COLO668 (cell line): ENCODE measurements at regions not wholly inside any gene's neighbourhood (a gene's known extent, or its start where the extent isn't known, plus 50 kb on each side); places are given as distances from the start of the nearest gene placed in this dataset.

Experiments
- DNase-seq: peaks from one replicate; lab custom pipeline; 2025; ENCODE audit not compliant: unreplicated experiment; lab: John Stamatoyannopoulos, UW

DNA sequence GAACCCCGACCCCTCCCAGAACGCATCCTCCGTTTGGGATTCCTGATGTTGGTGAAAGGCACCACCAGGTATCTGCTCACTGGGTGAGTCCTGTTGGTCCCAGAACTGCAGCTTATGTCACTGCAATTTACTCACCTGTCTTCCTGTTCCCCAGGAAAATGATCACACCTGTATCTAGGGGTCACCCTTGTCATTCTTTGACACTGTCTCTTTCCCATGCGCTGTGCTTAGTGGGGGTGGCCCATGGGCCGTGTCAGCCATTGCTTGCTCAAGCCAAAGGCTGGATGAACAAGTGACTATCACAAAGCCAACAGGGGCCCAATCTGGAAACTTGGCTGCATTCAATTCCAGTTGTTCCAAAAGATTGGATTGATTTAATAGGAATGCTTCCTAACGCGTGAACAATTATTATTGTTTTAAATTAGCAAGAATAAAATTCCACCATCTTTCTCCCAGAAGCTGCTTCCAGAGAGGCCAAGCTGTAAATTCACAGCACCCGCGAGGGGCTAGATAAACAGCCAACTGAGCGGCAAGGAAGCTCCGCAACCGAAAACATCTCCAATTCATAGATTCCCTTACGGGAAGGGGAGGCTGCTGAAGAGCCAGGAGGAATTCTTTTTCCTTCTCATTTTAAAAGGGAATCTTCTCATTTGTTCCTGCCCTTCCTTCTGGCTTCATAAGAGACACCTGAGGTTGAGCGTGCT, 134.8 kb upstream of the ZMIZ1 start:
- no peak for DNase-seq

DNA sequence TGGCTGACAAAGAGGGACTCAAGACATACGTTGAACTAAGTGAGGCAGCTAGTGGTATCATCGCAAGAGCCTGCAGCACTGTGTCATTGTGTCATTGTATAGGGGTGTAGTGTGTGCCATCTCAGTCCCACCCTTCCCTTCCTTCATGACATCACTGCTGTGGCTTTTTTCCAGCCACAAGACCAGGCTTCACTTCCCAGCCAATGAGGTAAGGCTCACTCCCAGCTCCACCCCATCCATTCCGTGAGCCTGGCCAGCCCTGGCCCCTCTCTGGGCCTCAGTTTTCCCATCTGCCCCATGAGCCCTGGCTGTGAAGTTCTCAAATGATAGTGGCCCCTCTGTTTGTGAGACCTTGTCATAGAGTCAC, 134.3 kb upstream of the ZMIZ1 start:
- DNase-seq: no peak

DNA sequence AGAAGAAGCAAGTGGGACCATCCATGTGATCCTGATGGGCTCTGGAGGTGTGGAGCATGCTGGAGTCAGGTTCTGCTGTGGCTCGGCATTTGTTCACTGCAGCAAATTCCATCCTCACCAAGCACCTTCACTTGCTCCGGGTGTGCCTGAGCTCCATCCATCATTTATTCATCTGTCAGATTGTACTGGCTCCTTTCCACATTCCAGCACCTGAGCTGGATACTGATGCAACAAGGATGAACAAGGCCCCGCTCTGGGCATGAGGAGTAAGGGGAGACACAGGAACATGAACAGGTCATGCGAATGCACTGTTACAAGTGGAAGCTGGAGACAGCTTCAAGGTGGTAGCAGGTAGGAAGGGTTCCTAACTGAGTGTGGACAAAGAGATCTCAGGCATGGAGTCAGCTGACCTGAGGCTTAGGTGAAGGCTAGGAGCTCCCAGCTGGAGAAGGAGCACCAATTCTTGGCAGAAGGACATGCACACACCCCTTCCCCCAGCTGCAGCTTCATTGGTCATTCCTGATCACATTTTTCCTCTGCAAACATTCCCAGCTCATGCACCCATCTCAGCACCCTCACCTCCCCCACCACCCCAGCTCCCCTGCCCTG, 133.7 kb upstream of the ZMIZ1 start:
- DNase-seq: no peak

DNA sequence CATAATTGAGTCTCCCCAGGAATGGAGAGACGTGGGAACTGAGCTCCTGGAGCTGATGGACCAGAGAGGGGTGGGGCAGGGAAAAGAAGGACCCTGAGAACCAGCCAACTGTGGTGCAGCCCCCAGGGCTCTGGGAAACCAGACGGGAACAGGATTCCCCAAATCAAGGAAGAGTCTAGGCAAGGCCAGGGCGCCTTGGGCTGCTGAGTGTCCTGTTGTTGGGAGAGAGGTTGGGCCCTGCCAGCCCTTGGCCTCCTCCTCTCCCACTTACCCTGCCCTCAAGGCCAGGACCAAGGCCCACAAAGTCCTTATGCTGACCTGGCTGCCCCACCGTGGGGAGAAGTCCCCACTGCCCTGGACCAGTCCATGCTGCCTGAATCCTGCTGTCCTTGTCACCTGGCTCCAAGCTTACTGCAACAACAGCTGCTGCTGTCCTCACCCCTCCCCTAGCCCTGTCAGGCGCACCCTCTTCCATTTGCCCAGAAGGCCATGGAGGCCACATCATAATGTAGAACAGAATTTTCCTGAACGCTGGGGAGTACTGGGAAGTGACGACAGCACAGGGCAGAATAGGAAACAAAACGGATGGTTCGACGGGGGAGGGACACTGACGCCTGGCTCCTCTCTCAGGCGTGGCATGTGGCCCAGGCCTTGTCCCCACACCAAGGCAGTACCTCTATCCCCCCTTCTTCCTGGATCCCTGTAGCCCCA, 132.9 kb upstream of the ZMIZ1 start:
- DNase-seq: no peak

DNA sequence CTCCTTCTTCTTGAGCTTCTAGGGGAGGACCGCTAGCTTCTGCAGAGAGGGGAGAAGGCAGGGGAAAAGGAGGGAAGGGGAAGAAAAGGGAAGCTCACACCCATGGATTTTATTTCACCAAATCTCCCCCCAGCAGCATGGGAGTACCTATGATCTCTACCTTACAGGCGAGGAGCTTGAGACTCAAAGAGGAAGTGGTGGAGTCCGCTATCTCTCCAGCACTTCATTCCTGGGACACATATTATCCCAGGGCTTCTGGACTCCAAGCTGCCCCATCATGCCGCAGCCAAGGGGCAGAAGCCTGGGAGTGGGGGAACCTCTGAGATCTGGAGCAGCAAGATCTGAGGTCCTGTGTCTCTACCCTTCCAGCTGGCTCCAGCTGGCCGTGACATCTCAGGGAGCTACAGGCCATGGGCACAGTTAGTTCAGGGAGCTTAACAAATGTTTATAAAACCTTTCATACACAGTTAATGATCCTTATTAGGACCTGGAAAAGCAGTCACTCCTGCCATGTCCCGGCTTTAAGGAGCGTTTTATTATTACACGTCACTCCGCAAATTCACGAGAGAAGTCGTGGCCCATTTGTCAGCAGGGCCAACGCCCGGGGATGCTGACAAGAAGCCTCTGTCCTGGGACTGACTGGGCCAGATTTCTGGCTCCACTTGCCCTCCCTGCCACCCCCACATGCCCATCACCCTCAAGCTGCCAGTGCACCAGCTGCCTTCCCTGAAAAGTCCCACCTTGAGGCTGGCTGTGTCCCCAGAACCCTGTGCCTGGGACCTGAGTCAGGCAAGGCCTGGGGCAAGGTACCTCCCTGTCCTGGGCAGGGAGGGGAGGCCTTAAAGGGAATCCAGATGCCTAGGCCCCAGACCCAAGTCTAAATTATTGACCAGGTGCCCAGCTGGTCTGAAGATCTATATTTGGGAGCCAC, 132.1 kb upstream of the ZMIZ1 start:
- no peak for DNase-seq

DNA sequence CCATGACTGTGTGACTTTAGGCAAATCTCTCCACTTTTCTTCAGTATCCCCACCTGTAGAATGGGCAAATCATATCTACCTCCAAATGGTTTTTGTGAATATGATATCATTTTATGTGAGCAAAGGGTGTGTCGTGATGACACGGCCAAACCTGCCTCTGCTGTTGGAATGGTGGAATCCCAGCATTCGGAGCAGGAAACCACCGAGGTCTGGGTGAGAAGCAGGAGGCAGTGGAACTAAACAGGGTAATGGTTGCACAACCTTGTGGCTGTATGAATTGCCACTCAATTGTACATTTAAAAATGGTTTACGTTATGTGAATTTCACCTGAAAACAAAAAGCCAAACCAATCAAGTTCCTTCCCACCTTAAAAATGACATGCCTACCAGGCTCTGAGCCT, 131.4 kb upstream of the ZMIZ1 start:
- DNase-seq: no peak

DNA sequence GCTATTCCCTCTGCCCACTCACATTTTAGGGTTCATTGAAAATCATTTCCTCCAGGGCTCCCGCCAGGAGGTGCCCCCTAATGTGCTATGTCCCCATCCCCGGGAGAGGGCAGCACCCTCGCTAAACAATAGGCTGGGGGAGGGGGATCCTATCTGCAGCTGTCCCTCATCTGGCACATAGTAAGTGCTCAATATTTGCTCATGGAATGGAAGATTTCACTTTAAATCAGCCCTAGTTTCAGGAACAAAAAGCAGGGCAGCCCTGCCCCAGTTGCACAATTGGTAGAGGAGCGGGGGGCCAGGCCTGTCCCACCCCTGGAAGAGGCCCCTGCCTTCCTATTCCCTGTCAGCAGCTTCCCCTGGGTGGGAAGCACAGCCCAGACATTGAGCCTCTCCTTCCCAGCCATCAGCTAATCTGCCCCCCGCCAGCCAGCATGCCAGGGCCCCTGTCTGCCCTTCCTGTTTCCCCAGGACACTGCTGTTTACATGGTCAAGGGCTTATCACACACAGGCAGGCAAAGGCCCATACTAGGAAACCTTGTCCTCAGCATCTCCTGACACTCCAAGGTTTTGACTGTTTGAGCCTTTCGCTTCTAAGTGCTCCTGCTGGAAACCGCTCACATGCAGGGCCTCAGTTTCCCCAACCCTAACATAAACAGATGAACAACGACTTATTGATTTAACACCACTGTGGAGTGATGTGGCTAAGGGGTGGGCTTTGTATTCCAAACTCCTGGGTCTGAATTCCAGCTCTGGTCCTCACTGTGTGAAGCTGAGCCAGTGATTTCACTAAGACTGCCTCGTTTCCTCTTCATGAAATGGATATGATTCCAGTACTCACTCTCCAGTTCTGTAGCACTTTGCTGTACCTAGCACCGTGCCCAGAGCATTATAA, 130.7 kb upstream of the ZMIZ1 start:
- DNase-seq: no peak

DNA sequence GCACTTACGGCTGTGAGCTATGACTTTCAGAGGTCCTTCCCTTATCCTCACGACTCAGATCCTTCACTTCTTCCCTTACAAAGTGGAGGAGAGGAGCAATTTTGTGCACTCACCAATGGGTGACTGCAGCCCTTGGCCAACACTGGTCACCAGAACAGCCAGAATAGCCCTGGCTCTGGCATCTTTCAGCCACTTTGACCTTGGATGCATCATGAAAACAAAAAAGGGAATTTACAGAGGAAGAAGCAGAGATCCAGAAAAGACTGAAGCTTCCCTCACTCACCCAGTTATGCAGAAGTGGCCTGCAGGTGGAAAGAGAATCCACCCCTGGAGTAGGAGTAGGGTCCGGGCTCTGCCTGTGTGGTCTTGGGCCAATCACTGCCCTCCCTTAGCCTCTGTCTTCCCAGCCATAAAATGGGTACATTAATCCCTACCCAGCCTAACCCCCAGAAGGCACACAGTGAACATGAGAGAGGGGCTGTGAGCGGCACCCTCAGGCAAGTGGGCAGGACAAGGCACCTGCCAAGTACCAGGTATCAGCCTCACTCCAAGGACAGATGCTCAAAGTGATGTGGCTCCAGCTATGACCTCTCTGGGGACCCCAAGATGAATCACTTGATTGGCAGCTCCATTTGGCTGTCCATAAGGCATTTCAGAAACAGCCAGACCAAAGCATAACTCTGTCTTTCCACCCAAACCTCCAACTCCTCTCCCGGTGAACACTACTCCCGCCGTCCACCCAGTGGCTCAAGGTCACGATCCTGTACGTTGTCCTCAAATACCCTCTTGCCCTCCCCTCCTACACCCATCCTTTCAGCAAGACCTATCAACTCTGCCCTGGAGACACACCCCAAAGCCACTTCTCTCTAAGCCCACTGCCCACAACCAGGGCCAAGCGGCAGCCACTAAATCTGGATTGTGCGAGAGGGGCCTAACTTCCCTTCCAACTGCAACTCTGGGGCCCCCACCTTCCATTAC, 129.8 kb upstream of the ZMIZ1 start:
- no peak for DNase-seq

DNA sequence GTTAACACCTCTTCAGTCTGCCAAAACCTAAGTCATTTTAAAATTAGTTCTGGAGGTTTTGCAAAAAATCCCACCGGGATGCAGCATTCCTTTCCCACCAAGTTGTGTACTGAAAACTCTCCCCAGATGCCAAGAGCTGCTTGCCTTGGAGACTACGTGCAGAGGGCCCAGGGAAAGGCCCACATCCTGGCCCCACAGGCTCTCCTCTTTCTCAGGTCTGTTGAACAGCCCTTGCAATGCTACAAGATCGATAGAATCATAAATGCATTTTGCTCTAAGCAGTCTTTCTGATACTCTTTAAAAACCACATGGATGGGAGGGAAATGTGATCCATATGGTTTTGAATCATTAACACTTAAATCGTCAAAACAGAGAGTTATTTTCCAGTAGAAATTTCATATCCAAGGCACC, 126.7 kb upstream of the ZMIZ1 start:
- DNase-seq: no peak

DNA sequence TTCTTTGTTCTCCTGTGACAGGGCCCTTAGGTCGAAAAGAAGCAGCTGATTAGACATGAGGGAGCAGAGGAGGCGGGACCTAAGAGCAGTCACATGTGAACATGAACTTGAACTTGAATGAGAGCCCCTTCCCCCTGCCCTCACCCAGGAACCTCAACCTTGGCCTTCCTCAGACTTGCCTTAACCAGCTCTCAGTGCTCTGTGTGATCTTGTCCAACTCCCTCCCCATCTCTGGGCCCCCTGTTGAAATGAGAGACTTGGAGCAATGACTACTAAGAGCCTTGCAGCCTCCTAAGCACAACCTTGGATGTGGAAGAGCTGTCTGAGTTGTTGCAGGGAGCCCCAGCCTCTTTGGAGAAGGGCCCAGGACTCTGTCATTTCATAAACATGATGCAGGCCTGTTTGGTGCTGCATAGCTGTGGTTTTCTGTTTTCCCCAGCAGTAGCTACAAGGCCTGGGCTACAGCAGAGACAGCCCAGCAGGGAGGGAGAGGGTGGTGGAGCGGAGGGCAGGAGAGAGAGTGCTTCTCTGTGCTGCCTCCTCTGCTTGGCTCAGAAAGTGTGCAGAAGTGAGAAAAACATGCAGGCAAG, 123.9 kb upstream of the ZMIZ1 start:
- DNase-seq: no peak

DNA sequence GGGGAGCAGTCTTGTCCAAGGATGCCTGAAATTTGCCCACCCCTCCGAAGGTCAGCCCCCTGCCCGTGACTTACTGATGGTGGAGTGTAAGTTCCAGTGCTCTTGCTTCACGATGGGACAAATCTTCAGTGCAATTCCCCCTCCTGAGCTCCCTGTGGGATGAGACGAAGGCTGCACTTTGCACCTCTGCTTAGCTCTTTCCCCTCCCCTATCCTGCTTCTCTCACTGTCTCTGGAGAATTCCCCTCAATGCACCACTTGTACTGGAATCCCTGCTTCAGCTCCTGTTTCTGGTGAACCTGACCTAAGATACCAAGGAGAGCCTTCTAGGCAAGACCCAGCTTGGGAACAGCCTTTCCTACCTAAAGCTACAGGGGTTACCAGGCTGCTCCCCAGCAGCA, 122.9 kb upstream of the ZMIZ1 start:
- no peak for DNase-seq

DNA sequence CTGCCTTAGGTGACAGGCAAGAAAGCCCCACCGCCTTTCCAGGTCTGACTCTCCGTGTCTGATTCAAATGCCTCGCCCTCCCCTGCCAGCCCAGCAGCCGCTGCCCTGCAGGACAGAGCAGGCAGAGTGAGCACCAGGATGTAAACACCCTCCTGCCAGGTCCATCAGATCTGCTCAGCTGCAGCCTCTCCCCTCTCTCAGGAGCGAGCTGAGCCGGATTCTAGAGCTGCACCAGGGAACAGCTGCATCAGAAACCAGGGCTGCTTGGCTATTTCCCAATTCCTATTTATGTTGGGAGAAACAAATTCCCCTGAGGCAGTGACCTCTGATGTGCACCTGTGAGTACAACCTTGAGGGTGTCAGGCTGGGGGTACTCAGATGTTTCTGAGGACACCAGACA, 121.5 kb upstream of the ZMIZ1 start:
- DNase-seq: peak; percentile 20

DNA sequence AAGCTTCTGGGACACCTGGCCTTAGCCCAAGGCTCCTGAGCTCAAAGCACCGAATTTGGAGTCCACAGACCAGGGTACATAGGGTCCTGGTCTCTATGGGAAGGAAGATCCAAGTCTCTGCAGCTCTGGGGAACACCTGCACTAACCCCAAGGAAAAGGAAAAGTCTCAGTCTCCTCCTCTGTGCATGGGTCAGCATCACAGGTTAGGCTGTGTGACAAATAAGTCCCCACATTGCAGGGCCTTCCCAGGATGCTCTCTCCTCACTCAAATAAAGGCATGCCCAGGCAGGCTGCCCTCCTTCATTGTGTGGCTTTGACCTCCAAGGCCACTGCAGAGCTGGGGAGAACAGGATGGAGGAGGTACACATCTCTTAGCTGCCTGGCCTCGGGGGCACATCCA, 121.0 kb upstream of the ZMIZ1 start:
- DNase-seq: no peak

DNA sequence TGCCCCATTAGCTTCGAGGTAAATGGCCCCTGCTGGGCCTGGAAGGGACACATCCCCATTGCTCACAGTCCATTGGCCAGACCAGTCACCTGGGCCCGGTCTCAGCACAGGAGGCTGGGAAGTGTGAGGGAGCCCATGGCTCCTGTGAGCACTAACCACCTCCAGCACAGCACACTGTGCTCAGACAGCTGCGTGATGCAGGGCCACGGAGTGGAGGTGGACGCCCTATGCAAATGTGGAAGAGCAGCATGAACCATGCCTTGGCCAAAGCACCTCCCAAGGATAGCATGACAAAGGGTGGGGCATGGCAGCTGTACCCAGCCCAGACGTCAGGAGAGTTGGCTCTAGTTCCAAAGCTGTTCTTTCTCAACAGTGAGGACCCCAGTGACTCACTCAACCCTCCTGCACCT, 120.1 kb upstream of the ZMIZ1 start:
- peak; percentile 4 for DNase-seq

DNA sequence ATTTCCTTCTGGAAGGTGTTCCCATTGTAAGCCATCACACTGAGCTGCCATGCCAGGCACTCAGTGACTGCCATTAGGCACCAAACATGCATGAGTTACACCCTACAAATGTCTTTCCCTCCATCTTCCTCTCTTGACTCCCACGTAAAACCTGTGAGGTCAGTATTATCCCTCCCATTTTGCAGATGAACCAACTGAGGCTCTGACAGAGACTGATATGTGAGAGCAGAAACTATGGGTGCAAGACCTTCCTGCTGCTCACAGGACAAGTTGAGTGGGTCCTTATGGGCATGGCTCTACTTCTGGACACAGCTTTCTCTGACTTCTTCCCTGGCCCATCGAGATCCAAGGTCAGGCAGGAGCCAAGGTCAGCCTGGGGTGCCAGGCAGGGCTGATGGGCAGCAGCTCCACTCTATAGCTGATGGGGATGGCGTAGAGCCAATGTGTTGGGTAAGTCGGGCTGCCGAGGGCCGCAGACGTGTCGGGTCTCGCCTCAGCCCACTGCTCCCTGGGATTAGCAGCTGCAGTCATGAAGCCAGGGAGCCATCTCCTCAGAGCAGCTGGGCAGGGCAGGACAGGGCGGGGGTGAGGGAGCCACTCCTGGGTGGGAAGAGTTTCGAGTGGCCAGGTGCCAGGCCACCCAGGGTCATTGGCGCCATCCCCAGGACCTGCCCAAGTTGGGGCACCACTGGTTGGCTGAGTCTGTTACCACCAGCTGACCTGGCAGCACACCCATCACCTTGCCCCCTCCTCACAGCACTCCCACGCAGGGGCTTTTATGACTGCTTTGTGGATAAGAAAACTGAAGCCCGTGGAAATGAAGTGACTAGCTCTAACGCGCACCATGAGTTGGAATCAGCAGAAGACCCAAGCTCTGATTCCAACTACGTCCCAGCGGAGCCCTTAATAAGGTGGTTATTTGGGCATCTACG, 117.8 kb upstream of the ZMIZ1 start:
- peak; percentile 36 for DNase-seq

DNA sequence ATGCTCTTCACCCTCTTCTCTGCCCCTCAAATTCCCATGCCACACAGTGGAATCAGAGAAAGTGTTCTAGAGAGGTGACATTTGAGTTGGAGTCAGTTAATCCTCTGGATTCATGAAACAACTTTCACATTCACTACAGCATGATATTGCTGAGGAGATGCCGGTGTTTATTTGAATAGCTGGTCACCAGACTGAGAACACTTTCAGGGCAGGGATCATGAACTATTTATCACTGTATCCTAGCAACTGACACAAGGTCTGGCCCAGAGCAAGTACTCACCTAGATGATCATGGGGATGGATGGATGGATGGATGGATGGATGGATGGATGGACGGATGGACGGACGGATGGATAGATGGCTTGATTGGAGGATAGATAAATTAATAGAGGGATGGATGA, 116.7 kb upstream of the ZMIZ1 start:
- DNase-seq: peak; percentile 12

DNA sequence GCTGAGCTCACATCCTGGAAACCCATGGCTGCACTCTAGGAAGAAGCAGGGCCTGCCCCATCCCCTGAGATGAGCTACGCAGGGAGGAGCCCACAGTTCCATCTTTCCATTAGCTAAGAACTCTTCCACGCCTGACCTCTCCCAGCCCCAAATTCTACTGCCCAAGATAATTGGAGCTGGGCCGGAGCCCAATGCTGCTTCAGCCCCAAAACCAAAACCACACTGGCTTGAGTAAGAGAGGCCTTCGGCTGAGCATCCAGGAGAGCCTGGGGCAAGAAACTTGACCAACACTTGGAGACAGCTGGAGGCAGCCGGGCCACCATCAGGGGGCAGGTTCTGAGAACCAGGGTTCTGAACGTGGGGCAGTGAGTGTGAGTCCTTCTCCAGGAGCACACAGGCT, 116.1 kb upstream of the ZMIZ1 start:
- no peak for DNase-seq
